Lung (tissue), 11 donors: ENCODE measurements at regions not wholly inside any gene's neighbourhood (a gene's known extent, or its start where the extent isn't known, plus 50 kb on each side); places are given as distances from the start of the nearest gene placed in this dataset.
"Not testable (repeated sequence)": the region's sequence is repeated elsewhere in the genome, so short reads cannot be mapped to it uniquely, and the experiment has no call there.

Source experiments
- ATAC-seq: fragments of 200-7000 bp; cut with Tn5 transposase; one replicate; pipeline ENCODE4 v1.9.1; 2020; ENCODE audit warnings: moderate number of reproducible peaks; ENCODE audit not compliant: insufficient read depth, low FRiP score
- DNase-seq, 3 donors: peaks; one replicate each; pipeline ENCODE4 v3.0.0-alpha.2; 2013 to 2017
- H3K27ac ChIP-seq, 2 donors: one replicate each; pipeline ENCODE4 v1.5.1; 2013; ENCODE audit warnings: mild to moderate bottlenecking in 2 of 2, moderate library complexity in 2 of 2, control low read depth in 1 of 2, inconsistent platforms in 1 of 2, low read depth in 1 of 2, low read length in 1 of 2
- H3K27me3 ChIP-seq, 3 donors: one replicate each; pipeline ENCODE4 v1.5.1; 2013; ENCODE audit warnings: low read length in 2 of 3; ENCODE audit not compliant: control insufficient read depth in 3 of 3, insufficient read depth in 3 of 3
- H3K36me3 ChIP-seq, 4 donors: one replicate each; pipeline ENCODE4 v1.5.1; 2013; ENCODE audit warnings: low read length in 4 of 4, mild to moderate bottlenecking in 1 of 4, moderate library complexity in 1 of 4; ENCODE audit not compliant: control insufficient read depth in 4 of 4, insufficient read depth in 4 of 4
- H3K4me1 ChIP-seq, 5 donors: one replicate each; pipeline ENCODE4 v1.5.1; 2013; ENCODE audit warnings: low read length in 5 of 5, mild to moderate bottlenecking in 2 of 5, moderate library complexity in 1 of 5; ENCODE audit not compliant: control insufficient read depth in 5 of 5, insufficient read depth in 5 of 5
- H3K4me3 ChIP-seq: one replicate; pipeline ENCODE4 v1.5.1; 2013; ENCODE audit warnings: mild to moderate bottlenecking, control low read depth, moderate library complexity
- H3K9ac ChIP-seq, 2 donors: one replicate each; pipeline ENCODE4 v1.5.1; 2013; ENCODE audit warnings: low read length in 2 of 2, control low read depth in 1 of 2; ENCODE audit not compliant: insufficient read depth in 1 of 2
- H3K9me3 ChIP-seq, 4 donors: one replicate each; pipeline ENCODE4 v1.5.1; 2013; ENCODE audit warnings: low read length in 3 of 4, mild to moderate bottlenecking in 1 of 4, moderate library complexity in 1 of 4; ENCODE audit not compliant: control insufficient read depth in 4 of 4, insufficient read depth in 3 of 4
- CTCF ChIP-seq: IDR thresholded peaks from 2 replicates; pipeline ENCODE4 v1.5.1; 2012; ENCODE audit warnings: mild to moderate bottlenecking; ENCODE audit errors: control extremely low read depth, extremely low read depth
- WGBS, 2 donors: extraction: QIAGEN DNeasy Blood & Tissue Kit; methylation state at CpG; one replicate each; pipeline ENCODE4 v1.1.7; 2013; 5-methylcytosine and 5-hydroxymethylcytosine counted together
- donor health status: control.
- donor health status: control.
- donor health status: Bipolar disorder and iron deficiency.
- donor health status: healthy.
- donor health status: DM: yes; HTN: yes; CAD: no.

DNA sequence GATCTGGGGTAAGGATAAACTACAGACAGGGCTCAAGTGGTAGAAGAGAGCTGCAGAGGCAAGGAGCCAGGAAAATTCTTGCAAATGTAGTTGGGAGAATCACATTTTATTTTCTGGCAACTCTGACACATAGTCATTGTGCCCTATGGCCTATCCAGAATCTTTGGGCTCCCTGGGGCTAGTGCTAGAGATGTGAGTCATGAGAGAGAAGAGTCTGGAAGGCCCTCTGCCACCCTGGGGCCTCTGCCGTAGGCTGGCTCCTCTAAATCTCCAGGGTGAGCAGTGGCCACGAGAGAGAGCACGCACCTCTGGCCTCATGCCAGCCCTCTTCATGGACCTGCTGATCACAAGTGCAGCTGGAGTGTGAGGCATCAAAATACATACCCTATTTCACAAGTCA, 74.3 kb upstream of the SSBP2 start:
- no peak overlapping the region for H3K9ac ChIP-seq
- DNase-seq (peak in 2 of 3 donors; percentile 24 to 25), ATAC-seq (no peak)
- 39 to 50% methylated on average over 3 of the region's 3 CpGs for WGBS, 2 donors
- H3K27me3 ChIP-seq: no peaks in the 10 kb centered on the region
- no peak overlapping the region for H3K27ac ChIP-seq
- H3K4me1 ChIP-seq: peaks cover 0 to 4% (median 0%) of the 10 kb centered on the region in 5 donors
- H3K36me3 ChIP-seq: no peaks in the 10 kb centered on the region
- no peak overlapping the region for H3K4me3 ChIP-seq
- H3K9me3 ChIP-seq: no peaks in the 10 kb centered on the region
- TF ChIP-seq CTCF: no peak

DNA sequence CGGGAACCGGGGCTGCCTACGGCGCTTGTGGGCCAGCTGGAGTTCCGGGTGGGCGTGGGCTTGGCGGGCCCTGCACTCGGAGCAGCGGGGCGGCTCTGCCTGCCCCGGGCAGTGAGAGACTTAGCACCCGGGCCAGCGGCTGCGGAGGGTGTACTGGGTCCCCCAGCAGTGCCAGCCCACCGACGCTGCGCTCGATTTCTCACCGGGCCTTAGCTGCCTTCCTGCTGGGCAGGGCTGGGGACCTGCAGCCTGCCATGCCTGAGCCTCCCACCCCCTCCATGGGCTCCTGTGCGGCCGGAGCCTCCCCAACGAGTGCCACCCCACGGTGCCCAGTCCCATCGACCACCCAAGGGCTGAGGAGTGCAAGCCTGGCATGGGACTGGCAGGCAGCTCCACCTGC, 72.8 kb upstream of the SSBP2 start:
- H3K4me1 ChIP-seq, H3K27me3 ChIP-seq, ATAC-seq, H3K36me3 ChIP-seq, H3K9me3 ChIP-seq, H3K27ac ChIP-seq, DNase-seq, H3K9ac ChIP-seq, H3K4me3 ChIP-seq: not testable (repeated sequence)
- 94 to 97% methylated on average over 24 of the region's 24 CpGs for WGBS, 2 donors

DNA sequence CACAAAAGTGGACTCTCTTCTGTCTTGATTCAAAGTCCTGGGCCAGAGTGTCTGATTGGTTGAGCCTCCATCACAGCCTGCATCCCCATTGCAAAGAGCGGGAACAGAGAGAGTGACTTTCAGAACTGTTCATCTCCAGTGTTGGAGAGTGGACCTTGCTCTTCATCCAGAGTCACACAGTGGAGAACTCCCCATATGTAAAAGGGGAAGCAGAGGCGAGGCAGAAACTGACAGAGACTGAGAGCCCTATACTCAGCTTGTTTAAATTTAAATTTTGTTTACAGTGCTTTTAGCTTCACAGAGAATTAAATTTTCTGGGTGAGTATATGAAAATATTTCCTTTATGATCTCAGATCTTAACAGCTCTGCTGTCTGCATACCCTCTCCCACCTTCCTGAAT, 70.0 kb upstream of the SSBP2 start:
- H3K4me3 ChIP-seq: no peak overlapping the region
- WGBS, 2 donors: 58 to 80% methylated on average over 2 of the region's 2 CpGs
- TF ChIP-seq CTCF: no peak
- ATAC-seq: no peak
- peaks cover 0 to 9% (median 0%) of the 10 kb centered on the region in 5 donors for H3K4me1 ChIP-seq
- no peaks in the 10 kb centered on the region for H3K9me3 ChIP-seq
- H3K36me3 ChIP-seq: no peaks in the 10 kb centered on the region
- no peaks in the 10 kb centered on the region for H3K27me3 ChIP-seq
- no peak overlapping the region for H3K27ac ChIP-seq
- no peak overlapping the region for H3K9ac ChIP-seq
- DNase-seq: no peak

DNA sequence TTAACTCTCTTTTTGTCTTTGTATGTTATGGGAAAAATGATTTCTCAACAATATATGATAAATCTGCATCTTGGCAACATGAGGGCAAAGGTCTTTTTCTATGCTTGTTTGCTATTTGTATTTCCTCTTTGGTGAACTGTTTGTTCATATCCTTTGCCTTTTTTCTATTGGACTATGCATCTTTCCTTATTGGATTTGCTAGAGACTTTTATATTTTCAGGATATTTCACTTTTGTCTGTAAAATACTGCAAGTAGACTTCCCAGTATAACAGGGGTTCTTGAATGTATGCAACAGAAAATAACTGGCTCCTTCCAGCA, 69.4 kb upstream of the SSBP2 start:
- Histone ChIP-seq H3K9me3 (no peaks in the 10 kb centered on the region), H3K4me3 (no peak overlapping the region), H3K36me3 (no peaks in the 10 kb centered on the region), H3K27me3 (no peaks in the 10 kb centered on the region), H3K4me1 (peaks cover 0 to 7% (median 0%) of the 10 kb centered on the region in 5 donors), H3K27ac (no peak overlapping the region), H3K9ac (no peak overlapping the region)
- ATAC-seq (no peak), DNase-seq (no peak)
- TF ChIP-seq CTCF: no peak
